ENCODE measurements at regions not wholly inside any gene's neighbourhood (a gene's known extent, or its start where the extent isn't known, plus 50 kb on each side); places are given as distances from the start of the nearest gene placed in this dataset.

GRCh38 chr1:103248417-103249102 lies 140.2 kb upstream of the COL11A1 start:
- H3K27me3 Mint-ChIP-seq = peaks cover 1% of the 10 kb centered on the region
- no peak overlapping the region for H3K27ac Mint-ChIP-seq
- no peaks in the 10 kb centered on the region for H3K36me3 Mint-ChIP-seq
- H3K4me3 Mint-ChIP-seq = no peak overlapping the region
- no peaks in the 10 kb centered on the region for H3K4me1 Mint-ChIP-seq
- peaks cover 3 to 4% (median 4%) of the 10 kb centered on the region in 3 donors for H3K9me3 Mint-ChIP-seq

- H3K36me3 Mint-ChIP-seq = no peaks in the 10 kb centered on the region
- peaks cover 3 to 4% (median 4%) of the 10 kb centered on the region in 3 donors for H3K9me3 Mint-ChIP-seq
- no peak overlapping the region for H3K4me3 Mint-ChIP-seq
- H3K27me3 Mint-ChIP-seq = peaks cover 1% of the 10 kb centered on the region
- H3K4me1 Mint-ChIP-seq = no peaks in the 10 kb centered on the region
- H3K27ac Mint-ChIP-seq = no peak overlapping the region
These were observed 139.2 kb upstream of the COL11A1 start for GRCh38 chr1:103247517-103247916.

GRCh38 chr1:103243481-103243880 lies 135.2 kb upstream of the COL11A1 start:
- Mint-ChIP-seq H3K27me3 (no peaks in the 10 kb centered on the region), H3K4me3 (no peak overlapping the region), H3K36me3 (no peaks in the 10 kb centered on the region), H3K4me1 (no peaks in the 10 kb centered on the region), H3K27ac (no peak overlapping the region), H3K9me3 (peaks cover 0 to 3% (median 0%) of the 10 kb centered on the region in 3 donors)

- Mint-ChIP-seq H3K27ac (no peak overlapping the region), H3K36me3 (no peaks in the 10 kb centered on the region), H3K4me1 (no peaks in the 10 kb centered on the region), H3K27me3 (no peaks in the 10 kb centered on the region), H3K4me3 (no peak overlapping the region), H3K9me3 (peaks cover 0 to 7% (median 1%) of the 10 kb centered on the region in 3 donors)
These were observed 130.7 kb upstream of the COL11A1 start for GRCh38 chr1:103239034-103239433.

- H3K36me3 Mint-ChIP-seq = no peaks in the 10 kb centered on the region
- H3K27ac Mint-ChIP-seq = no peak overlapping the region
- H3K4me1 Mint-ChIP-seq = no peaks in the 10 kb centered on the region
- no peak overlapping the region for H3K4me3 Mint-ChIP-seq
- peaks cover 0 to 5% (median 0%) of the 10 kb centered on the region in 3 donors for H3K9me3 Mint-ChIP-seq
- H3K27me3 Mint-ChIP-seq = no peaks in the 10 kb centered on the region
These were observed 121.7 kb upstream of the COL11A1 start for GRCh38 chr1:103230061-103230460.

GRCh38 chr1:103220631-103221041 lies 112.3 kb upstream of the COL11A1 start:
- Mint-ChIP-seq H3K36me3 (no peaks in the 10 kb centered on the region), H3K9me3 (peaks cover 0 to 3% (median 1%) of the 10 kb centered on the region in 3 donors), H3K4me3 (no peak overlapping the region), H3K27me3 (no peaks in the 10 kb centered on the region), H3K27ac (no peak overlapping the region), H3K4me1 (peaks cover 0 to 1% (median 0%) of the 10 kb centered on the region in 3 donors)

- Mint-ChIP-seq H3K27ac (no peak overlapping the region), H3K27me3 (no peaks in the 10 kb centered on the region), H3K4me3 (no peak overlapping the region), H3K36me3 (no peaks in the 10 kb centered on the region), H3K4me1 (peaks cover 0 to 1% (median 0%) of the 10 kb centered on the region in 3 donors), H3K9me3 (peaks cover 0 to 1% (median 0%) of the 10 kb centered on the region in 3 donors)
These were observed 110.5 kb upstream of the COL11A1 start for GRCh38 chr1:103218821-103219220.

- Mint-ChIP-seq H3K9me3 (peaks cover 0 to 1% (median 0%) of the 10 kb centered on the region in 3 donors), H3K27ac (no peak overlapping the region), H3K36me3 (no peaks in the 10 kb centered on the region), H3K27me3 (no peaks in the 10 kb centered on the region), H3K4me3 (no peak overlapping the region), H3K4me1 (peaks cover 0 to 1% (median 0%) of the 10 kb centered on the region in 3 donors)
These were observed 110.0 kb upstream of the COL11A1 start for GRCh38 chr1:103218369-103218768.

- H3K4me1 Mint-ChIP-seq = no peaks in the 10 kb centered on the region
- H3K27ac Mint-ChIP-seq = no peak overlapping the region
- H3K4me3 Mint-ChIP-seq = no peak overlapping the region
- H3K9me3 Mint-ChIP-seq = peaks cover 0 to 3% (median 1%) of the 10 kb centered on the region in 3 donors
- H3K27me3 Mint-ChIP-seq = no peaks in the 10 kb centered on the region
- no peaks in the 10 kb centered on the region for H3K36me3 Mint-ChIP-seq
These were observed 102.8 kb upstream of the COL11A1 start for GRCh38 chr1:103211073-103211472.

- Mint-ChIP-seq H3K27me3 (no peaks in the 10 kb centered on the region), H3K27ac (no peak overlapping the region), H3K4me1 (no peaks in the 10 kb centered on the region), H3K9me3 (peaks cover 1 to 3% (median 3%) of the 10 kb centered on the region in 3 donors), H3K36me3 (no peaks in the 10 kb centered on the region), H3K4me3 (no peak overlapping the region)
These were observed 100.5 kb upstream of the COL11A1 start for GRCh38 chr1:103208844-103209243.

- Mint-ChIP-seq H3K27ac (no peak overlapping the region), H3K9me3 (peaks cover 0 to 2% (median 0%) of the 10 kb centered on the region in 3 donors), H3K4me3 (no peak overlapping the region), H3K4me1 (no peaks in the 10 kb centered on the region), H3K27me3 (no peaks in the 10 kb centered on the region), H3K36me3 (no peaks in the 10 kb centered on the region)
These were observed 90.7 kb upstream of the COL11A1 start for GRCh38 chr1:103199001-103199400.

- H3K36me3 Mint-ChIP-seq = no peaks in the 10 kb centered on the region
- no peaks in the 10 kb centered on the region for H3K27me3 Mint-ChIP-seq
- H3K4me1 Mint-ChIP-seq = no peaks in the 10 kb centered on the region
- H3K9me3 Mint-ChIP-seq = peaks cover 0 to 2% (median 0%) of the 10 kb centered on the region in 3 donors
- H3K4me3 Mint-ChIP-seq = no peak overlapping the region
- no peak overlapping the region for H3K27ac Mint-ChIP-seq
These were observed 89.8 kb upstream of the COL11A1 start for GRCh38 chr1:103198076-103198475.

- Mint-ChIP-seq H3K27ac (no peak overlapping the region), H3K4me1 (no peaks in the 10 kb centered on the region), H3K36me3 (no peaks in the 10 kb centered on the region), H3K4me3 (no peak overlapping the region), H3K9me3 (peaks cover 0 to 2% (median 0%) of the 10 kb centered on the region in 3 donors), H3K27me3 (no peaks in the 10 kb centered on the region)
These were observed 88.9 kb upstream of the COL11A1 start for GRCh38 chr1:103197216-103197615.

- no peaks in the 10 kb centered on the region for H3K4me1 Mint-ChIP-seq
- no peaks in the 10 kb centered on the region for H3K27me3 Mint-ChIP-seq
- no peak overlapping the region for H3K27ac Mint-ChIP-seq
- no peaks in the 10 kb centered on the region for H3K36me3 Mint-ChIP-seq
- H3K9me3 Mint-ChIP-seq = peaks cover 0 to 2% (median 0%) of the 10 kb centered on the region in 3 donors
- no peak overlapping the region for H3K4me3 Mint-ChIP-seq
These were observed 86.7 kb upstream of the COL11A1 start for GRCh38 chr1:103194984-103195383.

- H3K27me3 Mint-ChIP-seq = no peaks in the 10 kb centered on the region
- H3K4me3 Mint-ChIP-seq = no peak overlapping the region
- H3K27ac Mint-ChIP-seq = no peak overlapping the region
- no peaks in the 10 kb centered on the region for H3K4me1 Mint-ChIP-seq
- H3K36me3 Mint-ChIP-seq = no peaks in the 10 kb centered on the region
- H3K9me3 Mint-ChIP-seq = peaks cover 0 to 2% (median 0%) of the 10 kb centered on the region in 3 donors
These were observed 85.7 kb upstream of the COL11A1 start for GRCh38 chr1:103194060-103194459.

GRCh38 chr1:103191327-103191726 lies 83.0 kb upstream of the COL11A1 start:
- Mint-ChIP-seq H3K9me3 (peaks cover 0 to 2% (median under 1%) of the 10 kb centered on the region in 3 donors), H3K4me3 (no peak overlapping the region), H3K36me3 (no peaks in the 10 kb centered on the region), H3K27me3 (no peaks in the 10 kb centered on the region), H3K4me1 (no peaks in the 10 kb centered on the region), H3K27ac (no peak overlapping the region)
